ENCODE measurements at regions not wholly inside any gene's neighbourhood (a gene's known extent, or its start where the extent isn't known, plus 50 kb on each side); places are given as distances from the start of the nearest gene placed in this dataset.

DNA sequence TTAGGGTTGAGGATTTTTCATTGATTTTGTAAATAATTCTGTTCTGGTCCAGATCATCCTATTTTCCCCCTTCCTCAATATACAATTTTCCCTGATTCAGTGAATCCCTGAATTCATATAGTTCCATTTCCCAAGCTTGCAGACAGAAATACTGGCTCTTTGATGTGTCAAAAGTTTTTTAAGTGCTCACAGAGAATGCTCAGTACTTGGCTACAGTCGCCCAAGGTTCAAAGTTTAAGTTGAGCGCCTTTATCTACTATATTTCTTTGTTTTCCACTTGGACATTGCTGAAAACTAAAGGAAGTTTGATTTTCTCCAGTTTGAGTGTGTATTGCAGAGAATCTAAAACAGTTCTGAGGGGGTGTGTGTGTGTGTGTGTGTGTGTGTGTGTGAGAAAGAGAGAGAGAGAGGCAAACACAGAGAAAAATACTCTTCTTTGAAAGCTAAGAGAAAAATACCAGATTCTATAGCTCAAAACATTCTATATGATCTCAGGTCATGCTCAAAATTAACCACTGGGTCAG lies 136.2 kb upstream of the ACO1 start:
- TF ChIP-seq, protein P1, sequence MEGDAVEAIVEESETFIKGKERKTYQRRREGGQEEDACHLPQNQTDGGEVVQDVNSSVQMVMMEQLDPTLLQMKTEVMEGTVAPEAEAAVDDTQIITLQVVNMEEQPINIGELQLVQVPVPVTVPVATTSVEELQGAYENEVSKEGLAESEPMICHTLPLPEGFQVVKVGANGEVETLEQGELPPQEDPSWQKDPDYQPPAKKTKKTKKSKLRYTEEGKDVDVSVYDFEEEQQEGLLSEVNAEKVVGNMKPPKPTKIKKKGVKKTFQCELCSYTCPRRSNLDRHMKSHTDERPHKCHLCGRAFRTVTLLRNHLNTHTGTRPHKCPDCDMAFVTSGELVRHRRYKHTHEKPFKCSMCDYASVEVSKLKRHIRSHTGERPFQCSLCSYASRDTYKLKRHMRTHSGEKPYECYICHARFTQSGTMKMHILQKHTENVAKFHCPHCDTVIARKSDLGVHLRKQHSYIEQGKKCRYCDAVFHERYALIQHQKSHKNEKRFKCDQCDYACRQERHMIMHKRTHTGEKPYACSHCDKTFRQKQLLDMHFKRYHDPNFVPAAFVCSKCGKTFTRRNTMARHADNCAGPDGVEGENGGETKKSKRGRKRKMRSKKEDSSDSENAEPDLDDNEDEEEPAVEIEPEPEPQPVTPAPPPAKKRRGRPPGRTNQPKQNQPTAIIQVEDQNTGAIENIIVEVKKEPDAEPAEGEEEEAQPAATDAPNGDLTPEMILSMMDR (IDR thresholded peaks at IDR 0.05; ENCODE audit: low read depth, low read length), result no peak
- TF ChIP-seq EZH2phosphoT487 (IDR thresholded peaks at IDR 0.05; ENCODE audit: low read depth), result no peak
